Gastrocnemius medialis (tissue), 4 donors: ENCODE measurements at regions not wholly inside any gene's neighbourhood (a gene's known extent, or its start where the extent isn't known, plus 50 kb on each side); places are given as distances from the start of the nearest gene placed in this dataset.

ENCODE experiments used
- POLR2A ChIP-seq, 2 donors: fragments of 450-650 bp; IDR thresholded peaks; one replicate each; pipeline ENCODE4 v1.6.1; 2017; ENCODE audit warnings: antibody characterized with exemption in 2 of 2, mild to moderate bottlenecking in 2 of 2, moderate library complexity in 2 of 2
- TF ChIP-seq, protein P1 (sequence below), 5 experiments: fragments of 450-650 bp in 3 of 5; fragments of 200-600 bp in 2 of 5; sonication (generic) in 2 of 5; IDR thresholded peaks in 4 of 5; conservative IDR thresholded peaks in 1 of 5; 1 replicate in 4 of 5; 2 replicates in 1 of 5; pipeline ENCODE4 v1.5.1; 2016 to 2019; ENCODE audit warnings: antibody characterized with exemption in 5 of 5, mild to moderate bottlenecking in 3 of 5, moderate library complexity in 3 of 5

DNA sequence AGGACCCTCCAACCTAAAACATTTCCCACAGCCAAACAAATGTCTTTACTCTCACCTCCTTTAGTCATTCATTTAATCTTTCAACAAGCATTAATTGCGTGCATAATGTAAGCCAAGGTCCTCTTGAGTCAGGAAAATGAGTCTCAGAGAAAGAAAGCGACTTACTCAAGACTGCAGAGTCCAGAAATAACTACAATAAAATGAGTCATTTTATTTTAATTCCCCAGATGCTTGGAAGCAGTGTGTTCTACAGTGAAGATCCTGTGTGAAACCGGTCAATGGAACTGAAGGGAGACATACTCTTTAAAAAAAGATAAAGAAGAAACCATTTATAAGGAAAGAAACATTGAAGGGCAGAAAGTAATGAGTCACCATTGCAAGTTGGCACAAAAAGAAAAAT is 513.7 kb downstream of the CDK5RAP2 start:
- TF ChIP-seq POLR2A (IDR thresholded peaks at IDR 0.05) = no peak
- TF ChIP-seq, protein P1, sequence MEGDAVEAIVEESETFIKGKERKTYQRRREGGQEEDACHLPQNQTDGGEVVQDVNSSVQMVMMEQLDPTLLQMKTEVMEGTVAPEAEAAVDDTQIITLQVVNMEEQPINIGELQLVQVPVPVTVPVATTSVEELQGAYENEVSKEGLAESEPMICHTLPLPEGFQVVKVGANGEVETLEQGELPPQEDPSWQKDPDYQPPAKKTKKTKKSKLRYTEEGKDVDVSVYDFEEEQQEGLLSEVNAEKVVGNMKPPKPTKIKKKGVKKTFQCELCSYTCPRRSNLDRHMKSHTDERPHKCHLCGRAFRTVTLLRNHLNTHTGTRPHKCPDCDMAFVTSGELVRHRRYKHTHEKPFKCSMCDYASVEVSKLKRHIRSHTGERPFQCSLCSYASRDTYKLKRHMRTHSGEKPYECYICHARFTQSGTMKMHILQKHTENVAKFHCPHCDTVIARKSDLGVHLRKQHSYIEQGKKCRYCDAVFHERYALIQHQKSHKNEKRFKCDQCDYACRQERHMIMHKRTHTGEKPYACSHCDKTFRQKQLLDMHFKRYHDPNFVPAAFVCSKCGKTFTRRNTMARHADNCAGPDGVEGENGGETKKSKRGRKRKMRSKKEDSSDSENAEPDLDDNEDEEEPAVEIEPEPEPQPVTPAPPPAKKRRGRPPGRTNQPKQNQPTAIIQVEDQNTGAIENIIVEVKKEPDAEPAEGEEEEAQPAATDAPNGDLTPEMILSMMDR (IDR thresholded peaks at IDR 0.05 in 4 of 5, conservative IDR thresholded peaks at IDR 0.05 in 1 of 5) = no peak
